ENCODE measurements at regions not wholly inside any gene's neighbourhood (a gene's known extent, or its start where the extent isn't known, plus 50 kb on each side); places are given as distances from the start of the nearest gene placed in this dataset.

GRCh38 chr4:121551271-121551670 lies 145.5 kb downstream of the ANXA5 start:
- Mint-ChIP-seq H3K27ac (no peak overlapping the region), H3K9me3 (peaks cover 4% of the 10 kb centered on the region; the same call in 1 of the 2 replicates), H3K4me1 (no peaks in the 10 kb centered on the region), H3K27me3 (ENCODE audit: low read depth) (no peaks in the 10 kb centered on the region; the same call in 1 of the 2 replicates), H3K36me3 (no peaks in the 10 kb centered on the region), H3K4me3 (no peak overlapping the region)
- TF ChIP-seq EMX1 (CRISPR knock-in tag; IDR thresholded peaks at IDR 0.05) (no peak), FOXJ3 (CRISPR knock-in tag; IDR thresholded peaks at IDR 0.05; ENCODE audit: borderline replicate concordance) (no peak), CBFB (CRISPR knock-in tag; IDR thresholded peaks at IDR 0.05; ENCODE audit: low read depth) (no peak), IRF1 (CRISPR knock-in tag; IDR thresholded peaks at IDR 0.05) (no peak), TEAD1 (CRISPR knock-in tag; IDR thresholded peaks at IDR 0.05) (no peak), ETV6 (CRISPR knock-in tag; IDR thresholded peaks at IDR 0.05) (no peak)
- TF ChIP-seq, protein P1, sequence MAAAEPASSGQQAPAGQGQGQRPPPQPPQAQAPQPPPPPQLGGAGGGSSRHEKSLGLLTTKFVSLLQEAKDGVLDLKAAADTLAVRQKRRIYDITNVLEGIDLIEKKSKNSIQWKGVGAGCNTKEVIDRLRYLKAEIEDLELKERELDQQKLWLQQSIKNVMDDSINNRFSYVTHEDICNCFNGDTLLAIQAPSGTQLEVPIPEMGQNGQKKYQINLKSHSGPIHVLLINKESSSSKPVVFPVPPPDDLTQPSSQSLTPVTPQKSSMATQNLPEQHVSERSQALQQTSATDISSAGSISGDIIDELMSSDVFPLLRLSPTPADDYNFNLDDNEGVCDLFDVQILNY (CRISPR knock-in tag; IDR thresholded peaks at IDR 0.05): no peak
- TF ChIP-seq, protein P2, sequence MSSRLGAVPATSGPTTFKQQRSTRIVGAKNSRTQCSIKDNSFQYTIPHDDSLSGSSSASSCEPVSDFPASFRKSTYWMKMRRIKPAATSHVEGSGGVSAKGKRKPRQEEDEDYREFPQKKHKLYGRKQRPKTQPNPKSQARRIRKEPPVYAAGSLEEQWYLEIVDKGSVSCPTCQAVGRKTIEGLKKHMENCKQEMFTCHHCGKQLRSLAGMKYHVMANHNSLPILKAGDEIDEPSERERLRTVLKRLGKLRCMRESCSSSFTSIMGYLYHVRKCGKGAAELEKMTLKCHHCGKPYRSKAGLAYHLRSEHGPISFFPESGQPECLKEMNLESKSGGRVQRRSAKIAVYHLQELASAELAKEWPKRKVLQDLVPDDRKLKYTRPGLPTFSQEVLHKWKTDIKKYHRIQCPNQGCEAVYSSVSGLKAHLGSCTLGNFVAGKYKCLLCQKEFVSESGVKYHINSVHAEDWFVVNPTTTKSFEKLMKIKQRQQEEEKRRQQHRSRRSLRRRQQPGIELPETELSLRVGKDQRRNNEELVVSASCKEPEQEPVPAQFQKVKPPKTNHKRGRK (CRISPR knock-in tag; IDR thresholded peaks at IDR 0.05; ENCODE audit: borderline replicate concordance): no peak
- TF ChIP-seq, protein P3, sequence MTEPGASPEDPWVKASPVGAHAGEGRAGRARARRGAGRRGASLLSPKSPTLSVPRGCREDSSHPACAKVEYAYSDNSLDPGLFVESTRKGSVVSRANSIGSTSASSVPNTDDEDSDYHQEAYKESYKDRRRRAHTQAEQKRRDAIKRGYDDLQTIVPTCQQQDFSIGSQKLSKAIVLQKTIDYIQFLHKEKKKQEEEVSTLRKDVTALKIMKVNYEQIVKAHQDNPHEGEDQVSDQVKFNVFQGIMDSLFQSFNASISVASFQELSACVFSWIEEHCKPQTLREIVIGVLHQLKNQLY (CRISPR knock-in tag; IDR thresholded peaks at IDR 0.05): no peak
- TF ChIP-seq, protein P4, sequence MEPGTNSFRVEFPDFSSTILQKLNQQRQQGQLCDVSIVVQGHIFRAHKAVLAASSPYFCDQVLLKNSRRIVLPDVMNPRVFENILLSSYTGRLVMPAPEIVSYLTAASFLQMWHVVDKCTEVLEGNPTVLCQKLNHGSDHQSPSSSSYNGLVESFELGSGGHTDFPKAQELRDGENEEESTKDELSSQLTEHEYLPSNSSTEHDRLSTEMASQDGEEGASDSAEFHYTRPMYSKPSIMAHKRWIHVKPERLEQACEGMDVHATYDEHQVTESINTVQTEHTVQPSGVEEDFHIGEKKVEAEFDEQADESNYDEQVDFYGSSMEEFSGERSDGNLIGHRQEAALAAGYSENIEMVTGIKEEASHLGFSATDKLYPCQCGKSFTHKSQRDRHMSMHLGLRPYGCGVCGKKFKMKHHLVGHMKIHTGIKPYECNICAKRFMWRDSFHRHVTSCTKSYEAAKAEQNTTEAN (CRISPR knock-in tag; IDR thresholded peaks at IDR 0.05): no peak
- CTCF ChIA-PET: no interaction called here
- ATAC-seq (no peak), DNase-seq (ENCODE audit: low spot score) (no peak)
- POLR2A ChIA-PET: no interaction called here

DNA sequence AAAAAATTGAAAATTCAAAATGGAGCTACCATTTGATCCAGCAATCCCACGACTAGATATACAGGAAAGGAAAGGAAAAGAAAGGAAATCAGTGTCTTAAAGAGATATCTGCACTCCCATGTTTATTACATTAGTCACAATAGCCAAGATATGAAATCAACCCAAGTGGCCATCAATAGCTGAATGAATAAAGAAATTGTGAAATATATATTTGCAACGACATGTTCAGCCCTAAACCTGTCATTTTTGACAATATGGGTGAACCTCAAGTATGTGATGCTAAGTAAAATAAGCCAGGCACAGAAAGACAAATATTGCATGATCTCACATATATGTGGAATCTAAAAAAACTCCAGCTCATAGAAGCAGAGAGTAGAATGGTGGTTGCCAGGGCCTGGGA lies 155.1 kb downstream of the ANXA5 start:
- no peak for DNase-seq (ENCODE audit: low spot score)
- ChIA-PET CTCF (no interaction called here), POLR2A (no interaction called here)
- H3K4me3 Mint-ChIP-seq: no peak overlapping the region
- no peaks in the 10 kb centered on the region for H3K36me3 Mint-ChIP-seq
- no peak overlapping the region for H3K27ac Mint-ChIP-seq
- H3K9me3 Mint-ChIP-seq: 0 out of 2 replicates have a peak, but pooled peaks cover 6% of the 10 kb centered on the region
- H3K27me3 Mint-ChIP-seq (ENCODE audit: low read depth): no peaks in the 10 kb centered on the region
- no peaks in the 10 kb centered on the region for H3K4me1 Mint-ChIP-seq
- ATAC-seq: no peak
- no peak for TF ChIP-seq CTCF (IDR thresholded peaks at IDR 0.05)
- TF ChIP-seq PREB (CRISPR knock-in tag; IDR thresholded peaks at IDR 0.05; ENCODE audit: borderline replicate concordance): no peak
- TF ChIP-seq ZNF232 (CRISPR knock-in tag; IDR thresholded peaks at IDR 0.05): no peak
- TF ChIP-seq SMAD4 (CRISPR knock-in tag; IDR thresholded peaks at IDR 0.05): no peak
- no peak for TF ChIP-seq SOX15 (CRISPR knock-in tag; IDR thresholded peaks at IDR 0.05)
- TF ChIP-seq, protein P5, sequence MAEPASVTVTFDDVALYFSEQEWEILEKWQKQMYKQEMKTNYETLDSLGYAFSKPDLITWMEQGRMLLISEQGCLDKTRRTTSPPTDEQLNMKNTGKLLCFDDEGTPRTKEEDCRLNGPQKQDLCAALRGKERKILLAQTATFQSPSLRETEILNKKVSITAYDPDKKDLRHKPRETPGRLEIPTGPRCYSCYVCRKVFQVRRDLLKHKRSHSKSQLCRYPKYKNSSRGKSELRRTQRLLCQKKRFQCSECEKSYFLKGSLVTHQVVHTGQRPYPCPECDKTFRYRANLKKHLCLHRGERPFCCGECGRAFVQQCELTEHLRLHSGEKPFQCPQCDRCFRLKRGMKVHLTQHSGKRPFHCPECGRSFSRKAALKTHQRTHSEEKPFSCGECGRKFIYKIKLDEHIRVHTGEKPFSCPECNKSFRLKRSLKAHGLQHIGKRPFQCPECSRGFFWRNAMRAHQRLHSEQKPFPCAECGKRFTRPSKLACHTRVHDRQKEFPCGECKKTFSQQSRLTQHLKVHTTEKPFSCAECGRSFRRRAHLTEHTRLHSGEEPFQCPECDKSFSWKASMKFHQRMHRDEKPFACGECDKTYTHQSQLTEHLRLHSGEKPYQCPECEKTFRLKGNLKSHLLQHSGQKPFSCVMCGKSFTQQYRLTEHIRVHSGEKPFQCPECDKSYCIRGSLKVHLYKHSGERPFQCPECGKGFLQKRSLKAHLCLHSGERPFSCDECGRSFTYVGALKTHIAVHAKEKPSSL (CRISPR knock-in tag; conservative IDR thresholded peaks at IDR 0.05): no peak
- TF ChIP-seq ZNF396 (CRISPR knock-in tag; IDR thresholded peaks at IDR 0.05; ENCODE audit: borderline replicate concordance): no peak
- no peak for TF ChIP-seq ZNF121 (CRISPR knock-in tag; IDR thresholded peaks at IDR 0.05)
- TF ChIP-seq IRF1 (CRISPR knock-in tag; IDR thresholded peaks at IDR 0.05): no peak
- no peak for TF ChIP-seq ATF3 (CRISPR knock-in tag; conservative IDR thresholded peaks at IDR 0.05)
- TF ChIP-seq ATF2 (CRISPR knock-in tag; IDR thresholded peaks at IDR 0.05; ENCODE audit: borderline replicate concordance, low read depth): no peak

Measured in WTC11 (cell line).